ENCODE measurements at regions not wholly inside any gene's neighbourhood (a gene's known extent, or its start where the extent isn't known, plus 50 kb on each side); places are given as distances from the start of the nearest gene placed in this dataset.

DNA sequence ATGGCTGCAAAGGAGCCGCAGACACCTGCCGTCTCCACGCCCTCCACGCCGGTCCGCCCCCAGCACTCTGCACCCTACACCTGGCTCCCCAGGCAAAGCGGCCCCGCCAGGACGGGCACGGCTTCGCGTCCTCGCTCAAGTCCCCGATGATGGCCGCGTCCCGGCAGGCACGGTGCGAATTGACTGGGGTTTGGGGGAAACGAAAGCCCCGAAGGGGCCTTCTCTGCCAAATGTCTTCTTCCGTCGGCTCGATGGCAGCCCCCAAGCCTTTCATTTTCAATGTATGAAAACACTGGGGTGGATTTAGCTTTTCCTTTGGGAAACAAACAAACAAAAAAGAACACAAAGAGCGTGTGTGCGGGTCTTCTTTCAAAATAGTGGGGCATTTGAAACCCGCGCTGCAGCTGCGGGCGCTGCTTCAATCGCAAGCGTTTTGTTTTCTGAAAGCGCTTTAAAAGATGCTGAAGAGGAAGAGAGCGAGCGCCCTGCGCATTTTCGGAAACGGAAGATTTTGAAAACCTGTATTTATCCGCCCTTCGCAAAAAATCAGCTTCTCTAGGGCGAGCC lies 160.0 kb downstream of the RMI1 start:
- TF ChIP-seq, protein P1, sequence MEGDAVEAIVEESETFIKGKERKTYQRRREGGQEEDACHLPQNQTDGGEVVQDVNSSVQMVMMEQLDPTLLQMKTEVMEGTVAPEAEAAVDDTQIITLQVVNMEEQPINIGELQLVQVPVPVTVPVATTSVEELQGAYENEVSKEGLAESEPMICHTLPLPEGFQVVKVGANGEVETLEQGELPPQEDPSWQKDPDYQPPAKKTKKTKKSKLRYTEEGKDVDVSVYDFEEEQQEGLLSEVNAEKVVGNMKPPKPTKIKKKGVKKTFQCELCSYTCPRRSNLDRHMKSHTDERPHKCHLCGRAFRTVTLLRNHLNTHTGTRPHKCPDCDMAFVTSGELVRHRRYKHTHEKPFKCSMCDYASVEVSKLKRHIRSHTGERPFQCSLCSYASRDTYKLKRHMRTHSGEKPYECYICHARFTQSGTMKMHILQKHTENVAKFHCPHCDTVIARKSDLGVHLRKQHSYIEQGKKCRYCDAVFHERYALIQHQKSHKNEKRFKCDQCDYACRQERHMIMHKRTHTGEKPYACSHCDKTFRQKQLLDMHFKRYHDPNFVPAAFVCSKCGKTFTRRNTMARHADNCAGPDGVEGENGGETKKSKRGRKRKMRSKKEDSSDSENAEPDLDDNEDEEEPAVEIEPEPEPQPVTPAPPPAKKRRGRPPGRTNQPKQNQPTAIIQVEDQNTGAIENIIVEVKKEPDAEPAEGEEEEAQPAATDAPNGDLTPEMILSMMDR (conservative IDR thresholded peaks at IDR 0.05 in 1 of 2, IDR thresholded peaks at IDR 0.05 in 1 of 2; ENCODE audit: extremely low read depth in 1 of 2, insufficient read depth in 1 of 2, low read depth in 1 of 2, low read length in 2 of 2) = no peak
- TF ChIP-seq EZH2 (IDR thresholded peaks at IDR 0.05; ENCODE audit: borderline replicate concordance, low read length) = no peak
